PC-9 (cell line): ENCODE measurements at regions not wholly inside any gene's neighbourhood (a gene's known extent, or its start where the extent isn't known, plus 50 kb on each side); places are given as distances from the start of the nearest gene placed in this dataset.
A peak's percentile ranks its signal among the peaks of the same experiment; 100 is the strongest.

ENCODE experiments used
- BruUV-seq: library from RNA; stranded (reverse); fragments of 400-500 nt; replicated peaks from 2 replicates; lab custom pipeline; 2021; lab: Mats Ljungman, UMichigan
- CTCF ChIA-PET: fragments of 300-600 bp; sonication (Branson Sonifier 250); formaldehyde crosslinking; loops from one replicate; lab custom pipeline; 2022; ENCODE audit warnings: antibody characterized with exemption; lab: Charles Lee
- POLR2A ChIA-PET: fragments of 300-600 bp; sonication (Branson Sonifier 250); formaldehyde crosslinking; loops from one replicate; lab custom pipeline; 2022; ENCODE audit warnings: antibody characterized with exemption; ENCODE audit not compliant: unreplicated experiment; lab: Charles Lee
- DNase-seq, 2 experiments: peaks; one replicate each; pipeline versions ENCODE4 v3.0.0 to v3.0.0-alpha.2; 2015 to 2022; ENCODE audit warnings: mixed read lengths in 1 of 2
- H2AFZ ChIP-seq: fragments of 200-600 bp; sonication (generic); 2 replicates; pipeline ENCODE4 v1.8.1; 2017; ENCODE audit warnings: antibody characterized with exemption
- H3F3A ChIP-seq: fragments of 200-600 bp; sonication (generic); 2 replicates; pipeline ENCODE4 v1.8.1; 2017; ENCODE audit warnings: antibody characterized with exemption, mild to moderate bottlenecking, low read depth; ENCODE audit not compliant: insufficient read depth
- H3K27ac ChIP-seq: fragments of 200-600 bp; sonication (generic); 2 replicates; pipeline ENCODE4 v1.6.1; 2016; ENCODE audit warnings: mixed run types
- H3K27me3 ChIP-seq: fragments of 200-600 bp; sonication (generic); 2 replicates; pipeline ENCODE4 v1.6.1; 2016; ENCODE audit warnings: low read depth, mixed run types; ENCODE audit not compliant: insufficient read depth
- H3K36me3 ChIP-seq: fragments of 200-600 bp; sonication (generic); 2 replicates; pipeline ENCODE4 v1.6.1; 2016; ENCODE audit warnings: low read depth, mixed run types
- H3K4me1 ChIP-seq: fragments of 200-600 bp; sonication (generic); replicated peaks from 2 replicates; pipeline ENCODE4 v1.6.1; 2016; ENCODE audit warnings: mixed run types; ENCODE audit not compliant: insufficient read depth
- H3K4me2 ChIP-seq: fragments of 200-600 bp; sonication (generic); 2 replicates; pipeline ENCODE4 v1.6.1; 2017; ENCODE audit warnings: mixed run types
- H3K4me3 ChIP-seq: fragments of 200-600 bp; sonication (generic); 2 replicates; pipeline ENCODE4 v1.6.1; 2016; ENCODE audit warnings: mixed run types
- H3K79me2 ChIP-seq: fragments of 200-600 bp; sonication (generic); 2 replicates; pipeline ENCODE4 v1.6.1; 2017; ENCODE audit warnings: low read depth, mixed run types
- H3K9me2 ChIP-seq: fragments of 200-600 bp; sonication (generic); 2 replicates; pipeline ENCODE4 v1.8.1; 2017; ENCODE audit warnings: mild to moderate bottlenecking; ENCODE audit not compliant: insufficient read depth
- H3K9me3 ChIP-seq: fragments of 200-600 bp; sonication (generic); 2 replicates; pipeline ENCODE4 v1.8.1; 2016; ENCODE audit warnings: low read depth; ENCODE audit not compliant: insufficient read depth
- H4K20me1 ChIP-seq: fragments of 200-600 bp; sonication (generic); 2 replicates; pipeline ENCODE4 v1.8.1; 2017; ENCODE audit not compliant: insufficient read depth
- CTCF ChIP-seq: fragments of 200-600 bp; sonication (generic); conservative IDR thresholded peaks from 2 replicates; pipeline ENCODE4 v1.6.1; 2017; ENCODE audit warnings: mixed run types, antibody characterized with exemption, mild to moderate bottlenecking, moderate library complexity
- EZH2 ChIP-seq: fragments of 200-600 bp; sonication (generic); IDR thresholded peaks from 2 replicates; pipeline ENCODE4 v1.8.0; 2017; ENCODE audit warnings: antibody characterized with exemption, low read depth
- intact Hi-C: fragments of 100-400 bp; cut with micrococcal nuclease; formaldehyde crosslinking; loops from one replicate; pipeline ENCODE4 v1.10.0; 2022; ENCODE audit not compliant: unreplicated experiment

DNA sequence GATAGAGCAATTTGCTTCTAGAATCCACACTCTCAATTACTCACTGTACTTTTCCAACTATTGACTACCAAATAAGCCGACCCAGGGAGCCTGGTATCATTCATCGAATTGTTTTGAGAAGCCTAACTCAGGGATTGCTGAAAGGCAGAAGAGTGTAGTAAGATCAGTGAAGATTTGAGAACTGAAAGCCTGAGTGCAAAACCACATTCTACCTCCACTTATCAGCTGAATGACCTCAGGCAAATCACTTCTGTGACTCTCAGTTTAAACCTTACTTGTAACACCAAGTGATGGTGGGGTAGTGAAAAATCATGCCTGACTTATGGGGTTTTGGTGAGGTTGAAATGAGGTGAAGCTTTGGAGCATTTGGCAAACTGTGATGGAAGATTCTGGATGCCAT lies 126.1 kb upstream of the MAX start:
- Histone ChIP-seq H3K27ac (peak overlapping the region; percentile 87), H3K9me2 (no peaks in the 10 kb centered on the region), H3K9me3 (no peaks in the 10 kb centered on the region), H3K36me3 (no peaks in the 10 kb centered on the region), H3K79me2 (no peaks in the 10 kb centered on the region), H3K4me3 (no peak overlapping the region), H3K4me2 (no peak overlapping the region), H3K4me1 (peaks cover 73% of the 10 kb centered on the region), H4K20me1 (no peaks in the 10 kb centered on the region), H2AFZ (no peak overlapping the region), H3F3A (peaks cover 51% of the 10 kb centered on the region), H3K27me3 (no peaks in the 10 kb centered on the region)
- no peak for TF ChIP-seq EZH2
- TF ChIP-seq CTCF = no peak
- CTCF ChIA-PET = interaction anchor here (0.6 kb wide), 1 partner anchor 62 kb away, joined by 9 read pairs; no protein-coding TSS in a partner anchor
- no TSS peak for BruUV-seq
- intact Hi-C loops = no loop called here
- POLR2A ChIA-PET = interaction anchor here (0.5 kb wide), 1 partner anchor 182 kb away, joined by 3 read pairs; no protein-coding TSS in a partner anchor
- DNase-seq = peak in 1 of 2 experiments; percentile 31

DNA sequence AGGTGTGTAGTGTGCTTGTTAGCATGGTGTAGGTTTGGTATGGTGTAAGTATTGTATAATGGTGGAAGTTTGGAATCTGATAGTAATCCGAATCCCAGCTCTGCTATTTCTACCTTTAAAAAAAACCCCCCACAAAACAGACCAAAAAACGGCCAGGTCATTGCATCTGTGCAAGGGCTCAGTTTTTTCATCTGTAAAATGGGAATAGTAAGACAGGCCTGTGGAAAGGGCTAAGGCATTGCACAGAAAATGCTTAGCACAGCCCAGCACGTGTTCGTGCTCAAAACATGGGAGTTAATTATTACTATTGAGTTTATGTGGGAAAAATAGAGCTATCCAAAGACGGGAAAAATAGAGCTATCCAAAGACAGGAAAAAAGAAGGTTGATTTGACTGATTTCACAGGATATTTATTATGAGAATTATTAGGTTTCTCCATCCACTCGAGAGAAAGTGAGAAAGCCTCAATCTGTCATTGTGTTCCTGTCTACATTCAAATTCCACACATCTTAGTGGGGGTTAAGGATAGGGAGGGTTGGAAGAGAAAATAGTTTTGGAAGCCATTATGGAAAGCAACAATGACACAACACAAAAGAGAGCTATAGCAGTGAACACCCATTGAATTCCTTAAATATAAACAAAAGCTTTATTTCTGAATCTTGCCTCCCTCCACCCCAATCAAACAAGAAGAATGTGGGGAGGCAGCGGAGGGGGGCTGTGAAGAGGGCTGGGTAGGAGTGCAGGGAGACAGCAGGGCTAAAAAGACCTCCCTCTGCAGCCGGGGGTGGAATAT lies 126.8 kb upstream of the MAX start:
- no peak for TF ChIP-seq CTCF
- no peak for TF ChIP-seq EZH2
- H3K27me3 ChIP-seq = no peaks in the 10 kb centered on the region
- DNase-seq = peak in 1 of 2 experiments; percentile 13
- no peak overlapping the region for H3K4me3 ChIP-seq
- POLR2A ChIA-PET = interaction anchor here (0.5 to 0.6 kb wide), 3 partner anchors 63 to 695 kb away, joined by 3 to 4 read pairs (median 3); no protein-coding TSS in a partner anchor
- intact Hi-C loops = no loop called here
- peaks cover 73% of the 10 kb centered on the region for H3K4me1 ChIP-seq
- H3K4me2 ChIP-seq = peak overlapping the region; percentile 30; the same call in 1 of the 2 replicates
- H3K27ac ChIP-seq = peak overlapping the region; percentile 24
- H3K9me2 ChIP-seq = no peaks in the 10 kb centered on the region
- H3K79me2 ChIP-seq = no peaks in the 10 kb centered on the region
- H2AFZ ChIP-seq = no peak overlapping the region
- CTCF ChIA-PET = interaction anchor here (0.6 kb wide), 1 partner anchor 63 kb away, joined by 9 read pairs; no protein-coding TSS in a partner anchor
- H3K36me3 ChIP-seq = no peaks in the 10 kb centered on the region
- no peaks in the 10 kb centered on the region for H4K20me1 ChIP-seq
- BruUV-seq = no TSS peak
- H3K9me3 ChIP-seq = no peaks in the 10 kb centered on the region; the same call in 1 of the 2 replicates
- peaks cover 51% of the 10 kb centered on the region for H3F3A ChIP-seq

- DNase-seq = peak; percentile 42 to 59
- Histone ChIP-seq H3K4me1 (peaks cover 71% of the 10 kb centered on the region), H2AFZ (peak overlapping the region; percentile 55), H3K27me3 (no peaks in the 10 kb centered on the region), H3K4me2 (peak overlapping the region; percentile 30; the same call in 1 of the 2 replicates), H3K4me3 (no peak overlapping the region), H3F3A (peaks cover 51% of the 10 kb centered on the region), H3K9me3 (no peaks in the 10 kb centered on the region; the same call in none of the 2 replicates), H3K9me2 (no peaks in the 10 kb centered on the region), H3K79me2 (no peaks in the 10 kb centered on the region), H3K36me3 (no peaks in the 10 kb centered on the region), H4K20me1 (no peaks in the 10 kb centered on the region), H3K27ac (peak overlapping the region; percentile 24)
- CTCF ChIA-PET = no interaction called here
- BruUV-seq = TSS peak; percentile 98
- intact Hi-C loops = loop anchor here (1.0 to 2.0 kb wide), 4 partner anchors 8 to 183 kb away; partner anchors contain the start of gene FUT8
- POLR2A ChIA-PET = interaction anchor here (0.6 kb wide), 2 partner anchors 103 to 694 kb away, joined by 3 read pairs; no protein-coding TSS in a partner anchor
- TF ChIP-seq EZH2 (no peak), CTCF (no peak)
These were observed 127.7 kb upstream of the MAX start for GRCh38 chr14:65229748-65230728.
